H1 (cell line): ENCODE measurements at regions not wholly inside any gene's neighbourhood (a gene's known extent, or its start where the extent isn't known, plus 50 kb on each side); places are given as distances from the start of the nearest gene placed in this dataset.

Experiments used
- SUZ12 ChIP-seq: fragments of 200-600 bp; sonication (generic); IDR thresholded peaks from 2 replicates; pipeline ENCODE4 v1.6.1; 2012; ENCODE audit warnings: mild to moderate bottlenecking, inconsistent platforms, low read length, moderate library complexity, mixed read lengths
- TF ChIP-seq, protein P1 (sequence below), 3 experiments: IDR thresholded peaks; 1 replicate in 2 of 3; 2 replicates in 1 of 3; pipeline versions ENCODE4 v1.5.1 to v1.6.1; 2011; ENCODE audit warnings: low read length in 3 of 3, mild to moderate bottlenecking in 3 of 3, inconsistent platforms in 2 of 3, low read depth in 1 of 3, moderate library complexity in 1 of 3; ENCODE audit not compliant: insufficient read depth in 1 of 3; ENCODE audit errors: control extremely low read depth in 1 of 3

DNA sequence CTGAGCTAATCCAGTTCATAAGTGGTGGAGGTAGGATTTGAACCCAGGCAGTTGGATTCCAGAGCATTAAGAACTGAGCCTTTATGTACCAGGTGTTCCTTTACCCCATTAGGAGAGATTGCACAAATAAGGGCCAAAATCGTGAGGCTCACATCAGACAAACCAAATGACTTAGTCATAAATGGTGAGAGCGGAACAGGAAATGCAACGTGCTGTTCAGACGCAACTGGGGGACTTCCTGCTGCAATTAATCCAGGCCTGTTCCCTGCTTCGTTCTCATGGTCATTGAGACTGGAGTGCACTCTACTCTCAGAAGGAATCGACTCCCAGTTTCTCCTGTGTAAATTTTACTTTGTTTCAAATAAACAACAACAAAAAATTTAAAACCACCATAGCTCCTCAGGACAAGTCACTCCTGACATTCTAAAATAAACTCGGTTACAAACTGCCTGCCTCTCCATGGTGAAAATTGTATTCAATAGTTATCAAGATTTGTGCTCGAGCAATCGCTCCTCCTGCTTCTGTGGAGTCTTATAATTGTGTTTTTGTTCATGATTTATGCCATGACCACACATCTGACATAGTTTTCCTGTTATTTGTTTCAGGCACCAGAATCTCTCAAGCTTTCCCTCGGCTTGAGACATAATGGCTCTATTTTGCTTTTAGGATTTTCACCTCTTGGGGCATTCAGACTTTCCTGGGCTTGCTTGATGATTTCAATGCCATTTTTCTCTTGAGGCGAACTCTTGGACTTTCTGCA lies 115.3 kb upstream of the BMPER start (continued):
- TF ChIP-seq, protein P1, sequence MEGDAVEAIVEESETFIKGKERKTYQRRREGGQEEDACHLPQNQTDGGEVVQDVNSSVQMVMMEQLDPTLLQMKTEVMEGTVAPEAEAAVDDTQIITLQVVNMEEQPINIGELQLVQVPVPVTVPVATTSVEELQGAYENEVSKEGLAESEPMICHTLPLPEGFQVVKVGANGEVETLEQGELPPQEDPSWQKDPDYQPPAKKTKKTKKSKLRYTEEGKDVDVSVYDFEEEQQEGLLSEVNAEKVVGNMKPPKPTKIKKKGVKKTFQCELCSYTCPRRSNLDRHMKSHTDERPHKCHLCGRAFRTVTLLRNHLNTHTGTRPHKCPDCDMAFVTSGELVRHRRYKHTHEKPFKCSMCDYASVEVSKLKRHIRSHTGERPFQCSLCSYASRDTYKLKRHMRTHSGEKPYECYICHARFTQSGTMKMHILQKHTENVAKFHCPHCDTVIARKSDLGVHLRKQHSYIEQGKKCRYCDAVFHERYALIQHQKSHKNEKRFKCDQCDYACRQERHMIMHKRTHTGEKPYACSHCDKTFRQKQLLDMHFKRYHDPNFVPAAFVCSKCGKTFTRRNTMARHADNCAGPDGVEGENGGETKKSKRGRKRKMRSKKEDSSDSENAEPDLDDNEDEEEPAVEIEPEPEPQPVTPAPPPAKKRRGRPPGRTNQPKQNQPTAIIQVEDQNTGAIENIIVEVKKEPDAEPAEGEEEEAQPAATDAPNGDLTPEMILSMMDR (IDR thresholded peaks at IDR 0.05; ENCODE audit: control extremely low read depth in 1 of 3, insufficient read depth in 1 of 3, low read depth in 1 of 3, low read length in 3 of 3), result no peak
- TF ChIP-seq SUZ12, result no peak
